GM12874 (cell line): ENCODE measurements at regions not wholly inside any gene's neighbourhood (a gene's known extent, or its start where the extent isn't known, plus 50 kb on each side); places are given as distances from the start of the nearest gene placed in this dataset.
A peak's percentile ranks its signal among the peaks of the same experiment; 100 is the strongest.

Source experiments
- TF ChIP-seq, protein P1 (sequence below): IDR thresholded peaks from 2 replicates; pipeline ENCODE4 v1.5.1; 2011; ENCODE audit warnings: low read depth, mild to moderate bottlenecking, control low read depth, low read length, moderate library complexity; ENCODE audit not compliant: insufficient read depth

DNA sequence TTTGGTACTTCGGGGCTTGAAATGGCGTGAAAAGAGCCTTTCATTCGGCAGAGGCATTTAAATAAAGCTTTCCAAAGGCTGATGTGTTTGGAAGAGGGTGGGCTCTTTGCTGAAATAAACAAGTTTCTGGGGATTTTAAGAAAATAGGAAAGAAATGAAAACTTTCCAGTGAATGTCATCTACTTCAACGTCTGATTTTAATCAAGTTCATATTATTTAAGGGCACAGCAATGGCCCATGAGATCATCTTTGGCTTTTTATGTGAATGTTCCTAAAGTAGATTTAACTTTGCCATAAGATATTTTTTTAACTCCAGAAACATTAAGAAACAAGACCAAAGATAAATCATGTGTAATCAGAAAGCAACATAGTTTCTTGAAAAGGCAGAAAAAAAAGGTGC is 69.8 kb upstream of the TTC29 start:
- TF ChIP-seq, protein P1, sequence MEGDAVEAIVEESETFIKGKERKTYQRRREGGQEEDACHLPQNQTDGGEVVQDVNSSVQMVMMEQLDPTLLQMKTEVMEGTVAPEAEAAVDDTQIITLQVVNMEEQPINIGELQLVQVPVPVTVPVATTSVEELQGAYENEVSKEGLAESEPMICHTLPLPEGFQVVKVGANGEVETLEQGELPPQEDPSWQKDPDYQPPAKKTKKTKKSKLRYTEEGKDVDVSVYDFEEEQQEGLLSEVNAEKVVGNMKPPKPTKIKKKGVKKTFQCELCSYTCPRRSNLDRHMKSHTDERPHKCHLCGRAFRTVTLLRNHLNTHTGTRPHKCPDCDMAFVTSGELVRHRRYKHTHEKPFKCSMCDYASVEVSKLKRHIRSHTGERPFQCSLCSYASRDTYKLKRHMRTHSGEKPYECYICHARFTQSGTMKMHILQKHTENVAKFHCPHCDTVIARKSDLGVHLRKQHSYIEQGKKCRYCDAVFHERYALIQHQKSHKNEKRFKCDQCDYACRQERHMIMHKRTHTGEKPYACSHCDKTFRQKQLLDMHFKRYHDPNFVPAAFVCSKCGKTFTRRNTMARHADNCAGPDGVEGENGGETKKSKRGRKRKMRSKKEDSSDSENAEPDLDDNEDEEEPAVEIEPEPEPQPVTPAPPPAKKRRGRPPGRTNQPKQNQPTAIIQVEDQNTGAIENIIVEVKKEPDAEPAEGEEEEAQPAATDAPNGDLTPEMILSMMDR = no peak

DNA sequence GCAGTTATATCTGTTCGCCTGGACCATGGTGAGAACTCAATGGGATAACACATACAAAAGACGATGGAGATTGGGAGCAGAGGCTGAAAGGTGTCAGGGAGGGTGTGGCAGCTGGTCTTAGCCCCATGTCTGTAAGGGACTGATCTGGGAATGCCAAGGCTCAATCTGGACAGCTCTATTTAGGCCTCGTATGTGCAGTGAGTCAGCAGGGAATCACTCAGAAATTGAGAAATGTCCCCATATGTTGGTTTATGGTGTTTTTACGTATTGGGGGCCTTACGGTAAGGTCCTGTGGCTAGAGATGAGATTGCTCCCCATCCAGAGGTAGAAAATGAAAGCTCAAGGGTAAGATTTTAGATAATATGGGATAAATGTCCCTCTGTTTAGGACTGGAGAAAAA is 71.4 kb upstream of the TTC29 start:
- TF ChIP-seq, protein P1 = no peak

DNA sequence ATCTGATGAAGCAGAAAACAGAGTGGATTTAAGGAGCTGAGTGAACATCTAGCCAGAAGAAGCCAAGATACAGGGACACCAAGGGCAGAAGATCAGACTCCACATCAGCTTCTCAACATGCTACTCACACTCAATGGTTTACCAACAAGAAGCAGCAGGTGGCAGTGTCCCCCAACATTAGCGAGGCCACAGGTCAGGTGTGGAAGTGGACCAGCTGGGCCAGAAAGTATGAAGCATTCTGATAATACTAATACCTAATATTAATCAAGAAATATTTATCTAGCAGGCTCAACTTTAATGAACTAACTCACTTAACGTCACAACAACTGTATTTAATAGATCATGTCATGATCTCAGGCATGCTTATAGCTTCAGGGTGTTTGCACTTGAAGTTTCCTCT is 73.4 kb upstream of the TTC29 start:
- TF ChIP-seq, protein P1 = peak; percentile 61

DNA sequence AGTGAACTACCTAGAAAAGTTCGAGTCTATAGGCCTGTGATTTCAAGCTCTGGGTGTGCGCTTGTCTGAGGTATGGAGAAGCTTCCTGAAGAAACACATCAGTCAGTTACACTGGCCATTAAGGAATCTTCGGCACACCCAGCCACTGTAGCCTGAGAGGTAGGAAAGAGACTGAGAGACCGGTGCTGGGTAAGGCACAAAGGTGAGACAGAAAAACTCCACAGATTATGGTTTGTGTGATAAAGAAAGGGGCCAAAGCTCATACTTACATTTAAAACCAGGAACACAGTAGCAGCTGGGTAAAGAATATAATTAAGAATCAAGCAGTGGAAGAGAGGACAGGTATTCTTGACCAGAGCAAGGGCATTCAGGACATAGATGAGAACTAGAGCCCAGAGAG is 74.8 kb upstream of the TTC29 start:
- TF ChIP-seq, protein P1 = no peak

DNA sequence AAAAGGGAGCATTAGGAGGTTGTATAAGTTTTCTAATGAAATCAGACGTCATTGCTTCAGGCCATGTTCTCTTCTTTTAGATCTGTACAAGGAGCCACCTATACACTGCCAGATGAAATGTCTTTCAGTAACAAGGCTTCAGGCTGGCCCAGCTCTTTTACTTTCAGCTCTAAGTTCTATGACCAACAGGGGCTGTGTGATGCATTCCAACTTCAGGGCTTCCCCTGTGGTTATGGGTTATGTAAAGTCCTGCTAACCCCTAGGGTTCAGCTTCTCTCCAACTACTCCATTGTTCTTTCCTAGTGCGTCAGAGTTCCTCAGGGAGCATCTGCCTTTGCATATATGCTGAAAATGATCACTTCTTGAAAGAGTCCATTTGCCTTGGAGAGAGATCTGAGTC is 79.4 kb upstream of the TTC29 start:
- TF ChIP-seq, protein P1 = no peak

DNA sequence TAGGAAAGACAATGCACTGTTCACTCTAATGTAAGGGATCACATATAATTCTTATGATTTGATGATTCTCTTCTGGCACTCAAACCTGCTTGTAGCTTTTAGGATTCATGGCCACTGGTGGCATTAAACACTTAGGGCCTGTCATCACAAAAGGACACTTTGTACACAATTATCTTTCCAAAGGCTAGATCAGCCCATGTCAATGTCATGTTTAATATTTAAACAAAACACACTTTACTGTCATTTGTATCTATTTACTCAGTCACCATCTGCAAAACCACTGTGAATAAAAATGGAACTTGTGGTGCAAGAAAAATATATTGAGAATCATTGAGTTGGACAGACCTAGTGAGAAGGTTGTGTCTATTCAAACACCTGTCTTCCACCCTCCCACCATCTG is 83.6 kb upstream of the TTC29 start:
- TF ChIP-seq, protein P1 = no peak

DNA sequence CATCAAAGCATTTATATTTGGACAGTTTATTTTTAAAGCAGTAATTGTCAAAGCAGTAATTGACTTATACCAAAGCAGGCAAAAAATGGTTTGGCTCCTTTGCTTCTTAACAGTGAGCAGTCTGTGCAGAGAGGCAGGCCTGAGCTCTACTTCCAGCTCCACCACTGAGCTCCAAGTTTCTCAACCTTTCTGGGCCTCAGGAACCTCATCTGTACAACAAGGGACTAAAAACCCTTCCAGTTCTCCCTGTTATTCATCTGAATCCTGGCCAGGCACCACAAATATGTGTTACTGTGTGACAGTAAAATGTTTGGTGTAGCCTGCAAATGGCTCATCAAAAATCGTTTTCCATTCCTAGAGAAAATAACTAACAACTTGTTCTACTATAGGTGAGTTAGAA is 88.7 kb upstream of the TTC29 start:
- TF ChIP-seq, protein P1 = no peak

DNA sequence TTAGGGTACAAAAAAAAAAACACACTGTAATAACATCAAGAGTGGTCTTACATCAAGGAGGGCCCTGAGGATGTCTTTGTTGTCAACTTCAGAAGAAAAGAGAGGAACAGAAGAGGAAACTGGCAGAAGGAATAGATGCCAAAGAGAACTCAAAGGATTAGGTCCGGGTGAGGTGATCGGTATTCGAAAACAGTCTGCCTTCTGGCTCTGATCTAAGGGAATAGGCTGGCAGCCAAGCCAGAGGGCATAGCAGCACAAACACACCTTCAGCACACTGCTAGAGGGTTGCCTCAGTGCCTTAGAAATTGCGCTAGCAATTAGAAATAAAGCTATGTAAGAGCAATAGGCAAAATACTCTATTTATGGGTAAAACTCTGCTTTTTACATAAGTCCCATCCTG is 91.4 kb upstream of the TTC29 start:
- TF ChIP-seq, protein P1 = no peak
